A673 (cell line): ENCODE measurements at regions not wholly inside any gene's neighbourhood (a gene's known extent, or its start where the extent isn't known, plus 50 kb on each side); places are given as distances from the start of the nearest gene placed in this dataset.

Source experiments
- BruUV-seq: library from RNA; stranded (reverse); fragments of 400-500 nt; replicated peaks from 2 replicates; lab custom pipeline; 2021; lab: Mats Ljungman, UMichigan
- CTCF ChIA-PET: fragments of 300-600 bp; sonication (Branson Sonifier 250); formaldehyde crosslinking; loops from one replicate; lab custom pipeline; 2022; ENCODE audit warnings: antibody characterized with exemption; lab: Charles Lee
- POLR2A ChIA-PET: fragments of 300-600 bp; sonication (Branson Sonifier 250); formaldehyde crosslinking; loops from one replicate; lab custom pipeline; 2022; ENCODE audit warnings: antibody characterized with exemption; ENCODE audit not compliant: low non-redundant PET; lab: Charles Lee
- DNase-seq: peaks from one replicate; pipeline ENCODE4 v3.0.0-alpha.2; 2015; ENCODE audit warnings: low spot score
- H3K27ac ChIP-seq: fragments of 200-600 bp; sonication (generic); 2 replicates; pipeline ENCODE4 v1.5.1; 2016; ENCODE audit warnings: mixed run types, low read depth, mild to moderate bottlenecking, mixed read lengths, antibody characterized with exemption, low read length; ENCODE audit not compliant: poor library complexity, severe bottlenecking
- H3K27me3 ChIP-seq: fragments of 200-600 bp; sonication (generic); replicated peaks from 2 replicates; pipeline ENCODE4 v1.6.1; 2017; ENCODE audit warnings: mixed run types, low read depth, mild to moderate bottlenecking, mixed read lengths, antibody characterized with exemption, low read length; ENCODE audit not compliant: insufficient read depth, poor library complexity
- H3K36me3 ChIP-seq: fragments of 200-600 bp; sonication (generic); 2 replicates; pipeline ENCODE4 v1.6.1; 2016; ENCODE audit warnings: mixed run types, mild to moderate bottlenecking, mixed read lengths, antibody characterized with exemption, low read length; ENCODE audit not compliant: insufficient read depth, poor library complexity, severe bottlenecking
- H3K4me1 ChIP-seq: fragments of 200-600 bp; sonication (generic); 2 replicates; pipeline ENCODE4 v1.6.1; 2017; ENCODE audit warnings: mixed run types, mild to moderate bottlenecking, mixed read lengths, antibody characterized with exemption, low read length; ENCODE audit not compliant: insufficient read depth, poor library complexity, severe bottlenecking
- H3K4me3 ChIP-seq: fragments of 200-600 bp; sonication (generic); 2 replicates; pipeline ENCODE4 v1.5.1; 2016; ENCODE audit warnings: low read depth, mixed run types, mild to moderate bottlenecking, mixed read lengths, low read length; ENCODE audit not compliant: poor library complexity, severe bottlenecking
- H3K9me3 ChIP-seq: fragments of 200-600 bp; sonication (generic); 2 replicates; pipeline ENCODE4 v1.6.1; 2016; ENCODE audit warnings: mixed run types, low read depth, mild to moderate bottlenecking, mixed read lengths, antibody characterized with exemption, low read length; ENCODE audit not compliant: poor library complexity, severe bottlenecking
- CTCF ChIP-seq: fragments of 300-800, 200-600 bp; sonication (generic); conservative IDR thresholded peaks from 2 replicates; pipeline ENCODE4 v1.5.1; 2017; ENCODE audit warnings: low read depth, mild to moderate bottlenecking, antibody characterized with exemption, low read length, moderate library complexity, mixed read lengths
- EZH2 ChIP-seq: fragments of 200-600 bp; sonication (generic); IDR thresholded peaks from 2 replicates; pipeline ENCODE4 v1.6.1; 2017; ENCODE audit warnings: borderline replicate concordance, low read depth, mild to moderate bottlenecking, mixed read lengths, antibody characterized with exemption, low read length; ENCODE audit not compliant: poor library complexity, severe bottlenecking
- intact Hi-C: fragments of 100-400 bp; cut with micrococcal nuclease; formaldehyde crosslinking; loops from one replicate; pipeline ENCODE4 v1.10.0; 2022; ENCODE audit not compliant: unreplicated experiment

DNA sequence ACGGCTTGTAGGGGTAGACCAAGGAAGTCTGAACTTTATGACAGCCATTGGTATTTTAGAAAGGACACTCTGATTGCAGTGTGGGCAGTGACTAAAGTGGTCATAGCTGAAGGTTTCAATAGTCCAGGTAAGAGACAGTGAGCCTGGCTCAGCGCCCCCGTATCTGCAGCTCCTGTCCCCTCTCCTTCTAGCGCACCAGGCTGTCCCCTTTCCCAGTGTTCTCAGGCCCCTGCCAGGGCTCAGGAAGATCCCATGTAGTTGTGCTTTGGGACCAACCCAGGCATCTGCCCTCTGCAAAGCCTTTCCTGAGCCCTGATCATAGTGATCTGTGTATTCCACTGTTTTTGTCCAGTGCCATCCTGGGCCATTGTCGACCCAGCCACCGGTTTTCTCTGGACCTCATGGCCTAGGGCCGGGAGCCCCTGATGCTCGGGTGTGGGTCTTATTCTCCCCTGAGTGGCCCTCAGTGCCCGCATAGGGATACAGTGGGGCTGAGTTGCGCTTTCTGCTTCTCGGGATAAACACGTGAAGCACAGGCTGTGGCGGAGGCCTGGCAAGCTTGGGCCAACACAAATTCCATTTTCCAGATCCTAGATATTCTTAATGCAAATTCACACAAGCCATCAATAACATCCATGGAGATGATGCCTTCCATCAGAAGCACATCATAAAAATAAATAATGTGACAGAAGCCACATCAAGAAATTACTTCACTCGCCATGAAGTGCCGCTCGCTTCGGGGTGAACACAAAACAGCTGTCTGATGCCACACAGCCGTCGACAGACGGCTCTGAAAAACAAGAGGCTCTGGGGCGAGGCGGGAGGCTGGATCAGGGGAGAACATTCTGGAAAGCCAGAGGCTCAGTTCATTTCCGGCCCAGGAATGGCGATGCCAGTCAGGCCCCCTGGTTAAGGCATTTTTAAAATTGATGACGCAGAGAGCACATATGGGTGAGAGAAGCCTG is 805.0 kb downstream of the TBC1D22A start:
- no TSS peak for BruUV-seq
- no peak for DNase-seq
- no peaks in the 10 kb centered on the region for H3K36me3 ChIP-seq
- H3K27ac ChIP-seq: no peak overlapping the region
- intact Hi-C loops: no loop called here
- no peaks in the 10 kb centered on the region for H3K27me3 ChIP-seq
- no peaks in the 10 kb centered on the region for H3K9me3 ChIP-seq
- TF ChIP-seq CTCF: no peak
- no peaks in the 10 kb centered on the region for H3K4me1 ChIP-seq
- POLR2A ChIA-PET: no interaction called here
- CTCF ChIA-PET: no interaction called here
- no peak overlapping the region for H3K4me3 ChIP-seq

GRCh38 chr22:47566491-47566890 is 804.0 kb downstream of the TBC1D22A start:
- no TSS peak for BruUV-seq
- Histone ChIP-seq H3K4me1 (no peaks in the 10 kb centered on the region), H3K4me3 (no peak overlapping the region), H3K36me3 (no peaks in the 10 kb centered on the region), H3K27ac (no peak overlapping the region), H3K27me3 (no peaks in the 10 kb centered on the region), H3K9me3 (no peaks in the 10 kb centered on the region)
- POLR2A ChIA-PET: no interaction called here
- intact Hi-C loops: no loop called here
- DNase-seq: no peak
- CTCF ChIA-PET: no interaction called here
- TF ChIP-seq EZH2 (no peak), CTCF (no peak)

GRCh38 chr22:47565607-47566006 is 803.2 kb downstream of the TBC1D22A start:
- intact Hi-C loops: no loop called here
- H3K4me3 ChIP-seq: no peak overlapping the region
- CTCF ChIA-PET: no interaction called here
- DNase-seq: no peak
- H3K4me1 ChIP-seq: no peaks in the 10 kb centered on the region
- H3K9me3 ChIP-seq: no peaks in the 10 kb centered on the region
- no TSS peak for BruUV-seq
- H3K36me3 ChIP-seq: no peaks in the 10 kb centered on the region
- POLR2A ChIA-PET: interaction anchor here (0.5 kb wide), 1 partner anchor 50 kb away, joined by 9 read pairs; no protein-coding TSS in a partner anchor
- H3K27me3 ChIP-seq: no peaks in the 10 kb centered on the region
- TF ChIP-seq CTCF: no peak
- TF ChIP-seq EZH2: no peak
- H3K27ac ChIP-seq: no peak overlapping the region
